ENCODE measurements at regions not wholly inside any gene's neighbourhood (a gene's known extent, or its start where the extent isn't known, plus 50 kb on each side); places are given as distances from the start of the nearest gene placed in this dataset.
"Not testable (repeated sequence)": the region's sequence is repeated elsewhere in the genome, so short reads cannot be mapped to it uniquely, and the experiment has no call there.

GRCh38 chr1:14347776-14348175 lies 250.7 kb upstream of the KAZN start:
- Histone ChIP-seq H3K36me3 (ENCODE audit: control insufficient read depth, insufficient read depth, low read length) (no peaks in the 10 kb centered on the region), H3K27ac (ENCODE audit: insufficient read depth, low read length, poor library complexity, severe bottlenecking) (no peak overlapping the region), H3K4me3 (ENCODE audit: insufficient read depth, low read depth, low read length, poor library complexity, severe bottlenecking) (no peak overlapping the region), H3K4me1 (ENCODE audit: control insufficient read depth, insufficient read depth, low read length, poor library complexity, severe bottlenecking) (no peaks in the 10 kb centered on the region), H3K27me3 (replicated peaks; ENCODE audit: control insufficient read depth, insufficient read depth, low read length, poor library complexity, severe bottlenecking) (no peaks in the 10 kb centered on the region), H3K9me3 (ENCODE audit: control insufficient read depth, low read length) (no peaks in the 10 kb centered on the region)
- DNase-seq: no peak

GRCh38 chr1:14350197-14350596 lies 248.3 kb upstream of the KAZN start:
- H3K27ac ChIP-seq (ENCODE audit: insufficient read depth, low read length, poor library complexity, severe bottlenecking): no peak overlapping the region

GRCh38 chr1:14352897-14353296 lies 245.6 kb upstream of the KAZN start:
- no peaks in the 10 kb centered on the region for H3K36me3 ChIP-seq (ENCODE audit: control insufficient read depth, insufficient read depth, low read length)
- H3K27ac ChIP-seq (ENCODE audit: insufficient read depth, low read length, poor library complexity, severe bottlenecking): no peak overlapping the region
- no peaks in the 10 kb centered on the region for H3K27me3 ChIP-seq (replicated peaks; ENCODE audit: control insufficient read depth, insufficient read depth, low read length, poor library complexity, severe bottlenecking)
- H3K4me3 ChIP-seq (ENCODE audit: insufficient read depth, low read depth, low read length, poor library complexity, severe bottlenecking): no peak overlapping the region
- DNase-seq: no peak
- H3K4me1 ChIP-seq (ENCODE audit: control insufficient read depth, insufficient read depth, low read length, poor library complexity, severe bottlenecking): no peaks in the 10 kb centered on the region
- no peaks in the 10 kb centered on the region for H3K9me3 ChIP-seq (ENCODE audit: control insufficient read depth, low read length)

More at GRCh38 chr1:14350197-14350596, 248.3 kb upstream of the KAZN start:
- no peak for DNase-seq
- H3K36me3 ChIP-seq (ENCODE audit: control insufficient read depth, insufficient read depth, low read length): no peaks in the 10 kb centered on the region
- no peak overlapping the region for H3K4me3 ChIP-seq (ENCODE audit: insufficient read depth, low read depth, low read length, poor library complexity, severe bottlenecking)
- H3K9me3 ChIP-seq (ENCODE audit: control insufficient read depth, low read length): no peaks in the 10 kb centered on the region
- H3K4me1 ChIP-seq (ENCODE audit: control insufficient read depth, insufficient read depth, low read length, poor library complexity, severe bottlenecking): no peaks in the 10 kb centered on the region
- no peaks in the 10 kb centered on the region for H3K27me3 ChIP-seq (replicated peaks; ENCODE audit: control insufficient read depth, insufficient read depth, low read length, poor library complexity, severe bottlenecking)

- not testable (repeated sequence) for H3K27ac ChIP-seq (ENCODE audit: insufficient read depth, low read length, poor library complexity, severe bottlenecking); H3K4me3 ChIP-seq (ENCODE audit: insufficient read depth, low read depth, low read length, poor library complexity, severe bottlenecking); DNase-seq; H3K27me3 ChIP-seq (replicated peaks; ENCODE audit: control insufficient read depth, insufficient read depth, low read length, poor library complexity, severe bottlenecking); H3K9me3 ChIP-seq (ENCODE audit: control insufficient read depth, low read length); H3K4me1 ChIP-seq (ENCODE audit: control insufficient read depth, insufficient read depth, low read length, poor library complexity, severe bottlenecking); H3K36me3 ChIP-seq (ENCODE audit: control insufficient read depth, insufficient read depth, low read length)
Observed at GRCh38 chr1:14361005-14361404, 237.5 kb upstream of the KAZN start.

- Histone ChIP-seq H3K9me3 (ENCODE audit: control insufficient read depth, low read length) (no peaks in the 10 kb centered on the region), H3K4me1 (ENCODE audit: control insufficient read depth, insufficient read depth, low read length, poor library complexity, severe bottlenecking) (no peaks in the 10 kb centered on the region), H3K36me3 (ENCODE audit: control insufficient read depth, insufficient read depth, low read length) (no peaks in the 10 kb centered on the region), H3K27me3 (replicated peaks; ENCODE audit: control insufficient read depth, insufficient read depth, low read length, poor library complexity, severe bottlenecking) (peaks cover 7% of the 10 kb centered on the region), H3K4me3 (ENCODE audit: insufficient read depth, low read depth, low read length, poor library complexity, severe bottlenecking) (no peak overlapping the region), H3K27ac (ENCODE audit: insufficient read depth, low read length, poor library complexity, severe bottlenecking) (no peak overlapping the region)
- no peak for DNase-seq
Observed at GRCh38 chr1:14362331-14362730, 236.2 kb upstream of the KAZN start.

GRCh38 chr1:14363036-14363590 lies 235.4 kb upstream of the KAZN start:
- Histone ChIP-seq H3K27me3 (replicated peaks; ENCODE audit: control insufficient read depth, insufficient read depth, low read length, poor library complexity, severe bottlenecking) (peaks cover 7% of the 10 kb centered on the region), H3K9me3 (ENCODE audit: control insufficient read depth, low read length) (no peaks in the 10 kb centered on the region), H3K4me1 (ENCODE audit: control insufficient read depth, insufficient read depth, low read length, poor library complexity, severe bottlenecking) (no peaks in the 10 kb centered on the region), H3K36me3 (ENCODE audit: control insufficient read depth, insufficient read depth, low read length) (no peaks in the 10 kb centered on the region), H3K27ac (ENCODE audit: insufficient read depth, low read length, poor library complexity, severe bottlenecking) (no peak overlapping the region), H3K4me3 (ENCODE audit: insufficient read depth, low read depth, low read length, poor library complexity, severe bottlenecking) (no peak overlapping the region)
- DNase-seq: no peak

GRCh38 chr1:14363707-14364413 lies 234.6 kb upstream of the KAZN start:
- no peaks in the 10 kb centered on the region for H3K4me1 ChIP-seq (ENCODE audit: control insufficient read depth, insufficient read depth, low read length, poor library complexity, severe bottlenecking)
- H3K4me3 ChIP-seq (ENCODE audit: insufficient read depth, low read depth, low read length, poor library complexity, severe bottlenecking): no peak overlapping the region
- no peak for DNase-seq
- no peak overlapping the region for H3K27ac ChIP-seq (ENCODE audit: insufficient read depth, low read length, poor library complexity, severe bottlenecking)
- H3K36me3 ChIP-seq (ENCODE audit: control insufficient read depth, insufficient read depth, low read length): no peaks in the 10 kb centered on the region
- peaks cover 7% of the 10 kb centered on the region for H3K27me3 ChIP-seq (replicated peaks; ENCODE audit: control insufficient read depth, insufficient read depth, low read length, poor library complexity, severe bottlenecking)
- no peaks in the 10 kb centered on the region for H3K9me3 ChIP-seq (ENCODE audit: control insufficient read depth, low read length)

GRCh38 chr1:14365301-14365988 lies 233.0 kb upstream of the KAZN start:
- no peaks in the 10 kb centered on the region for H3K36me3 ChIP-seq (ENCODE audit: control insufficient read depth, insufficient read depth, low read length)
- no peaks in the 10 kb centered on the region for H3K4me1 ChIP-seq (ENCODE audit: control insufficient read depth, insufficient read depth, low read length, poor library complexity, severe bottlenecking)
- no peak for DNase-seq
- no peak overlapping the region for H3K4me3 ChIP-seq (ENCODE audit: insufficient read depth, low read depth, low read length, poor library complexity, severe bottlenecking)
- no peaks in the 10 kb centered on the region for H3K9me3 ChIP-seq (ENCODE audit: control insufficient read depth, low read length)
- H3K27ac ChIP-seq (ENCODE audit: insufficient read depth, low read length, poor library complexity, severe bottlenecking): no peak overlapping the region
- H3K27me3 ChIP-seq (replicated peaks; ENCODE audit: control insufficient read depth, insufficient read depth, low read length, poor library complexity, severe bottlenecking): peaks cover 7% of the 10 kb centered on the region

GRCh38 chr1:14366091-14367018 lies 232.1 kb upstream of the KAZN start:
- no peak overlapping the region for H3K27ac ChIP-seq (ENCODE audit: insufficient read depth, low read length, poor library complexity, severe bottlenecking)
- DNase-seq: no peak
- no peaks in the 10 kb centered on the region for H3K9me3 ChIP-seq (ENCODE audit: control insufficient read depth, low read length)
- H3K4me1 ChIP-seq (ENCODE audit: control insufficient read depth, insufficient read depth, low read length, poor library complexity, severe bottlenecking): no peaks in the 10 kb centered on the region
- H3K4me3 ChIP-seq (ENCODE audit: insufficient read depth, low read depth, low read length, poor library complexity, severe bottlenecking): no peak overlapping the region
- peaks cover 7% of the 10 kb centered on the region for H3K27me3 ChIP-seq (replicated peaks; ENCODE audit: control insufficient read depth, insufficient read depth, low read length, poor library complexity, severe bottlenecking)
- no peaks in the 10 kb centered on the region for H3K36me3 ChIP-seq (ENCODE audit: control insufficient read depth, insufficient read depth, low read length)
